Common myeloid progenitor, CD34-positive (primary cell): ENCODE measurements at regions not wholly inside any gene's neighbourhood (a gene's known extent, or its start where the extent isn't known, plus 50 kb on each side); places are given as distances from the start of the nearest gene placed in this dataset.

Source experiments
- CTCF ChIA-PET: fragments of 350-600 bp; sonication (Branson Sonifier 250); formaldehyde crosslinking; loops from one replicate; lab custom pipeline; 2021; ENCODE audit warnings: antibody characterized with exemption; lab: Charles Lee
- POLR2A ChIA-PET: fragments of 350-600 bp; sonication (Branson Sonifier 250); formaldehyde crosslinking; loops from one replicate; lab custom pipeline; 2021; ENCODE audit warnings: antibody characterized with exemption; lab: Charles Lee
- DNase-seq, 3 donors: peaks; one replicate each; pipeline versions ENCODE4 v3.0.0 to v3.0.0-alpha.2; 2013
- H3K27ac ChIP-seq, 2 experiments: 1 replicate in 1 of 2; 2 replicates in 1 of 2; pipeline ENCODE4 v1.7.0; 2013; ENCODE audit warnings: inconsistent platforms in 2 of 2, low read length in 2 of 2, mild to moderate bottlenecking in 2 of 2, low read depth in 1 of 2, moderate library complexity in 1 of 2; ENCODE audit not compliant: severe bottlenecking in 2 of 2, insufficient read depth in 1 of 2, poor library complexity in 1 of 2
- H3K27me3 ChIP-seq, 5 experiments: replicated peaks in 2 of 5; 1 replicate in 3 of 5; 2 replicates in 2 of 5; pipeline versions ENCODE4 v1.6.1 to v1.7.0; 2013; ENCODE audit warnings: low read length in 4 of 5, mild to moderate bottlenecking in 2 of 5, moderate library complexity in 2 of 5, inconsistent platforms in 1 of 5; ENCODE audit not compliant: insufficient read depth in 5 of 5, control insufficient read depth in 4 of 5
- H3K36me3 ChIP-seq, 4 experiments: 1 replicate in 2 of 4; 2 replicates in 2 of 4; pipeline versions ENCODE4 v1.6.1 to v1.7.0; 2013; ENCODE audit warnings: low read length in 3 of 4, control low read depth in 1 of 4, mild to moderate bottlenecking in 1 of 4; ENCODE audit not compliant: control insufficient read depth in 4 of 4, insufficient read depth in 4 of 4
- H3K4me1 ChIP-seq, 4 experiments: 1 replicate in 3 of 4; 2 replicates in 1 of 4; pipeline versions ENCODE4 v1.6.1 to v1.7.1; 2013; ENCODE audit warnings: low read length in 3 of 4, mild to moderate bottlenecking in 3 of 4, control low read depth in 1 of 4, inconsistent platforms in 1 of 4, moderate library complexity in 1 of 4; ENCODE audit not compliant: control insufficient read depth in 4 of 4, insufficient read depth in 4 of 4; ENCODE audit errors: control extremely low read depth in 1 of 4
- H3K4me3 ChIP-seq, 7 experiments: 1 replicate in 4 of 7; 2 replicates in 3 of 7; pipeline versions ENCODE4 v1.5.1 to v1.7.0; 2013; ENCODE audit warnings: mild to moderate bottlenecking in 7 of 7, low read length in 6 of 7, moderate library complexity in 6 of 7, inconsistent platforms in 2 of 7, low read depth in 2 of 7, control low read depth in 1 of 7; ENCODE audit not compliant: insufficient read depth in 4 of 7, control insufficient read depth in 1 of 7; ENCODE audit errors: extremely low read depth in 1 of 7
- H3K9me3 ChIP-seq, 5 experiments: 1 replicate in 4 of 5; 2 replicates in 1 of 5; pipeline versions ENCODE4 v1.6.1 to v1.7.1; 2013; ENCODE audit warnings: low read length in 4 of 5, mild to moderate bottlenecking in 2 of 5, inconsistent platforms in 1 of 5, low read depth in 1 of 5, moderate library complexity in 1 of 5; ENCODE audit not compliant: control insufficient read depth in 4 of 5, insufficient read depth in 2 of 5; ENCODE audit errors: control extremely low read depth in 1 of 5
- WGBS: methylation state at CpG from one replicate; pipeline ENCODE4 v1.1.5; 2013; ENCODE audit not compliant: insufficient coverage; 5-methylcytosine and 5-hydroxymethylcytosine counted together

DNA sequence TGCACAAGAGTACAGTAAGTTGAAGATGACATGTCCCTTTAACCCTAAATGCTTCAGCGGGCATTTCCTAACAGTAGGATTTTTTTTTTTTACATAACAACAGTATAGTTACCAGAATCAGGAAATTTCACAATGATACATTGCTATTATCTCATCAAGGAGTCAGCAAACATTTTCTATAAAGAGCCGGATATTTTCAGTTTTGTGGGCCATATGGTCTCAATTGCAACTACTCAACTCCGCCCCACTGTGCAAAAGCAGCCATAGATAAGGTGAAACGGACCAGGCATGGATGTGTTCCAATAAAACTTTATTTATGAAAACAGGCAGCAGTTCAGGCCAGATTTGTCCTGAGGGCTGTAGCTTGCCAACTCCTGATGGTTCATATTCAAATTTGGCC, 130.6 kb downstream of the SMAD6 start:
- Histone ChIP-seq H3K27me3 (no peaks in the 10 kb centered on the region), H3K4me1 (no peaks in the 10 kb centered on the region)
- POLR2A ChIA-PET: no interaction called here

DNA sequence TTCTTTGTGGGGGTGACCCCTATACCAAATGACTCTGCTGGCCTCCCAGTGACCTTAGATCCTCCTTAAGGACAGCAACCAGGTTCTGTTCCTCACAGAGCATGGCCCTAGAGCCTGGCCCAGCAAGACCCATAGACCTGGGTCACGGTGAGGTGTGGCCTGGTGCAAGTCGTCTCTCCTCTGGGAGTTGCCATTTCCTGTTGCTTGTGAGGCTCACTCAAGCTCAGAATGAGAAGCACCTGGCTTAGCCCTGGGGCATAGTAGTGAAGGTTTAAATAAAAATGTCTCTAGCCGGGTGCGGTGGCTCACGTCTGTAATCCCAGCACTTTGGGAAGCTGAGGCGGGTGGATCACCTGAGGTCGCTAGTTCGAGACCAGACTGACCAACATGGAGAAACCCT, 131.3 kb downstream of the SMAD6 start:
- ChIA-PET CTCF (no interaction called here), POLR2A (no interaction called here)
- Histone ChIP-seq H3K27ac (no peak overlapping the region), H3K4me1 (no peaks in the 10 kb centered on the region), H3K9me3 (peaks cover 0 to 2% (median 0%) of the 10 kb centered on the region in 5 experiments), H3K36me3 (no peaks in the 10 kb centered on the region), H3K27me3 (no peaks in the 10 kb centered on the region), H3K4me3 (no peak overlapping the region)
- 83% methylated on average over 8 of the region's 8 CpGs for WGBS
- DNase-seq: no peak

More for the DNA sequence above, 130.6 kb downstream of the SMAD6 start:
- Histone ChIP-seq H3K36me3 (no peaks in the 10 kb centered on the region), H3K27ac (no peak overlapping the region), H3K4me3 (no peak overlapping the region), H3K9me3 (peaks cover 0 to 2% (median 0%) of the 10 kb centered on the region in 5 experiments)
- CTCF ChIA-PET: no interaction called here
- 81% methylated on average over 3 of the region's 4 CpGs for WGBS
- no peak for DNase-seq

DNA sequence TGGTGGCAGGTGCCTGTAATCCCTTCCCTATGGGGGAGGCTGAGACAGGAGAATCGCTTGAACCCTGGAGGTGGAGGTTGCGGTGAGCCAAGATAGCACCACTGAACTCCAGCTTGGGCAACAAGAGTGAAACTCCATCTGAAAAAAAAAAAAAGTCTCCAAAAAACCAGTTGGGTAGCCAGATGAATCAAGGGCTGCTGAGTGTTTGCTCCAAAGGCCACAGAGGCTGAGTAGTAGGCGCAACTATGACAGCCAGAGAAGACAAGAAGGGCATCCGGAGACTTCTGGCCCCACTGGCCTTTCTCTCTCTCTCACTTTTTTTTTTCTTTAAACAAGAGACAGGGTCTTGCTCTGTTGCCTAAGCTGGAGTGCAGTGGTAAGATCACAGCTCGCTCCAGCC, 131.8 kb downstream of the SMAD6 start:
- no peaks in the 10 kb centered on the region for H3K4me1 ChIP-seq
- CTCF ChIA-PET: no interaction called here
- 96% methylated on average over 3 of the region's 5 CpGs for WGBS
- no peaks in the 10 kb centered on the region for H3K27me3 ChIP-seq
- H3K9me3 ChIP-seq: peaks cover 0 to 2% (median 0%) of the 10 kb centered on the region in 5 experiments
- H3K27ac ChIP-seq: no peak overlapping the region
- H3K36me3 ChIP-seq: no peaks in the 10 kb centered on the region
- no peak for DNase-seq
- no peak overlapping the region for H3K4me3 ChIP-seq
- POLR2A ChIA-PET: no interaction called here

DNA sequence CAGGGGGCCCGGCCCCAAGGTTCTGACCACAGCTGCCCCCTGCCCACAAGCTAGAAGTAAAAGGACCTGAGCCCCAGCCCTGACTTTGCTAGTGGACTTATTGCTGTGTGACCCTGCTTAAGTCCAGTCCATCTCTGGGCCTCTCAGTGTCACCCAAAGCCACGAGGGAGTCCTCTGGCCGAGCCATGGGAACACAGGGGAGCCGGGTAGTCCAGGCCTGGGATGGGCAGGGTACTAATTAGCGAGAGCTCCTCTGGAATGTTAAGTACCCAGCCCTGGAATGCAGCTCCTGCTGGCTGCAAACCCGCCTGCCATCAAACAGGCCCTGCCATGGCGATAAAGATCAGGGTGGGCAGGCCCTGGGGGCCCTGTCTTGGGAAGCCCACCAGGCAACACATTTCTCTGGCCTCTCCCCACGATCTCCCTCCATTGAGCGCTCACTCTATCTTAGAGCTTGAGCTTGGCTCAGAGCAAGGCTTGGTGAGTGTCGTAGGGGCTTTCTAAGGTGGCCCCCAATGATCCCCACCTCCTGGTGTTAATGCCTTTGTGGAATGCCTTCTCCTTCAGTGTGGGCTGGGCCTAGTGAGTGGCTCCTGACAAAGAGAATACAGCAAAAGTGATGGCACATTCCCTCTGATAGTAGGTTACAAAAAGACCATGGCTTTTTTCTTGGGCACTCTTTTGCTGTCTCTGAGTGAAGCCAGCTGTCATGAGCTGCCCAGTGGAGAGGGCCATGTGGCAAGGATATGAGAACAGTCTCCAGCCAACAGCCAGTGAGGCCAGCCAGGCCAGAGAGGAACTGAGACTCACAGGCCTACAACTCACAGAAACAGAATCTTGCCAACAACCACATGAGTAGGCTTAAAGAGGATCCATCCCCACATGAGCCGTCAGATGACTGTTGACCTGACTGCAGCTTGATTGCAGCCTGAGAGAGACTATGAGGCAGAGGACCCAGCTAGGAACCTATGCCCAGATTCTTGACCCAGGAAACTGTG, 133.1 kb downstream of the SMAD6 start:
- 98% methylated on average over 11 of the region's 11 CpGs for WGBS
- Histone ChIP-seq H3K9me3 (peaks cover 0 to 2% (median 0%) of the 10 kb centered on the region in 5 experiments), H3K4me1 (peaks cover 0 to 6% (median 0%) of the 10 kb centered on the region in 4 experiments), H3K36me3 (no peaks in the 10 kb centered on the region), H3K27me3 (no peaks in the 10 kb centered on the region), H3K27ac (no peak overlapping the region), H3K4me3 (no peak overlapping the region)
- ChIA-PET POLR2A (no interaction called here), CTCF (interaction anchor here (1.2 to 2.0 kb wide), 5 partner anchors 9 to 233 kb away, joined by 3 to 9 read pairs (median 3); no protein-coding TSS in a partner anchor)
- no peak for DNase-seq

DNA sequence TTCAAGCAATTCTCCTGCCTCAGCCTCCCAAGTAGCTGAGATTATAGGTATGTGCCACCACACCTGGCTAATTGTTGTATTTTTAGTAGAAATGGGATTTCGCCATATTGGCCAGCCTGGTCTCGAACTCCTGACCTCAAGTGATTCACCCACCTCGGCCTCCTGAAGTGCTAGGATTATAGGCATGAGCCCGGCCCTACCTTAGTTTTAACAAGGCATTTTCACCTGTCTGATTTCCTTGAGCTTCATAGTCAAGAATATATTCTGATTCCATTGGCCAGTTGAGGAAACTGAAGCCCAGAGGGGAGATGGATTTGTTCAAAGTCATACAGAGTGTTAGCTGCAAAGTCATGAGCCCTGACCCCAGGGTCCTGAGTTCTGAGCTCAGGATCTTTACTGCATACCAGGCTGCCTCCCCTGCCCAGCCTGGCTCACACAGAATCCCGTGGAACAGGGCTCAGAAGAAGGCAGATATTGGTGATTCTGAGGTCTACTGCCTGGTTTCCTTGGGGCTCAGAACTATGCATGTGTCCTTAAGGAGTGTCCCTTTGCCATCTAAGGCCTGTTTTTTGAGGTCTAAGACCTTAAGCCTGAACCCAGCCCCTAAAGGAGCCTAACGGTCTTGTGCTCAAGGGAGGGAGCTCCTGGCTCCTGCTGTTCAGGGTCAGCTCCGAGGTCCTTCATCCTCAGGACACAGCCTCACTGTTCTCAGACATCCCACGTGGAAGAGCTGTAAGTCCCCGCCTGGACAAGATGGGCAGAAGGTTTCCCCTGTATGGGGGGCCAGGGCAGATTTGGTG, 134.4 kb downstream of the SMAD6 start:
- POLR2A ChIA-PET: interaction anchor here (0.5 kb wide), 1 partner anchor 46 kb away, joined by 3 read pairs; no protein-coding TSS in a partner anchor
- no peak overlapping the region for H3K27ac ChIP-seq
- CTCF ChIA-PET: interaction anchor here (1.3 to 2.0 kb wide), 3 partner anchors 11 to 31 kb away, joined by 3 to 9 read pairs (median 3); no protein-coding TSS in a partner anchor
- peaks cover 0 to 2% (median 0%) of the 10 kb centered on the region in 5 experiments for H3K27me3 ChIP-seq
- no peak overlapping the region for H3K4me3 ChIP-seq
- H3K36me3 ChIP-seq: no peaks in the 10 kb centered on the region
- H3K9me3 ChIP-seq: peaks cover 0 to 2% (median 0%) of the 10 kb centered on the region in 5 experiments
- 100% methylated on average over 6 of the region's 9 CpGs for WGBS
- no peak for DNase-seq
- H3K4me1 ChIP-seq: peaks cover 0 to 6% (median 0%) of the 10 kb centered on the region in 4 experiments

DNA sequence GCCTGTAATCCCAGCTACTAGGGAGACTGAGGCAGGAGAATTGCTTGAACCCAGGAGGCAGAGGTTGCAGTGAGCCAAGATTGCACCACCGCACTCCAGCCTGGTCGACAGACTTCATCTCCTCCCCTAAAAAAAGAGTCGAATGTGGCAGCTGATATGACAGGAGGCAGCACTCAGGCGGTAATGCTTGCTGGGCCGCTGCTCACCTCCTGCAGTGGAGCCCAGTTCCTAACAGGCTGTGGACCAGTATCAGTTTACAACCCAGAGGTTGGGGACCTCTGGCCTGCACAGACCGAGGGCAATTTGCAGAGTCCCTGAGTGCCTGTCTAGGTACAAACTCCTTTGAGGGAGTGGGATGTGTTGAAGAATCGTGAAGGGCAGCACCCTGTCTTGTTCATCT, 136.2 kb downstream of the SMAD6 start:
- ChIA-PET CTCF (interaction anchor here (0.6 to 3.0 kb wide), 3 partner anchors 14 to 229 kb away, joined by 3 to 17 read pairs (median 3); no protein-coding TSS in a partner anchor), POLR2A (no interaction called here)
- Histone ChIP-seq H3K4me3 (no peak overlapping the region), H3K9me3 (peaks cover 0 to 2% (median 0%) of the 10 kb centered on the region in 5 experiments), H3K36me3 (no peaks in the 10 kb centered on the region), H3K27me3 (peaks cover 0 to 10% (median 0%) of the 10 kb centered on the region in 5 experiments), H3K4me1 (peaks cover 0 to 18% (median 8%) of the 10 kb centered on the region in 4 experiments), H3K27ac (no peak overlapping the region)
- WGBS: 96% methylated on average over 6 of the region's 7 CpGs
- no peak for DNase-seq
